DND-41 (cell line): ENCODE measurements at regions not wholly inside any gene's neighbourhood (a gene's known extent, or its start where the extent isn't known, plus 50 kb on each side); places are given as distances from the start of the nearest gene placed in this dataset.

Experiments
- CTCF ChIP-seq: IDR thresholded peaks from 2 replicates; pipeline ENCODE4 v1.5.1; 2012; ENCODE audit warnings: borderline replicate concordance, low read length, moderate library complexity, mild to moderate bottlenecking; ENCODE audit not compliant: poor library complexity, severe bottlenecking; ENCODE audit errors: extremely low read depth
- EZH2 ChIP-seq: IDR thresholded peaks from 3 replicates; pipeline ENCODE4 v1.6.1; 2012; ENCODE audit warnings: borderline replicate concordance, low read depth, mild to moderate bottlenecking, moderate library complexity, low read length, inconsistent platforms; ENCODE audit not compliant: severe bottlenecking

- TF ChIP-seq CTCF (no peak), EZH2 (no peak)
These were observed 185.9 kb upstream of the S1PR3 start for GRCh38 chr9:88805217-88805943.
